HG03520 (cell line): ENCODE measurements at regions not wholly inside any gene's neighbourhood (a gene's known extent, or its start where the extent isn't known, plus 50 kb on each side); places are given as distances from the start of the nearest gene placed in this dataset.
"Not testable (repeated sequence)": the region's sequence is repeated elsewhere in the genome, so short reads cannot be mapped to it uniquely, and the experiment has no call there.

Experiments
- ATAC-seq: cut with Tn5 transposase; IDR thresholded peaks from one replicate; pipeline ENCODE4 v1.9.1; 2021; ENCODE audit warnings: mild to moderate bottlenecking, moderate library complexity; ENCODE audit not compliant: unreplicated experiment

GRCh38 chr6:80789912-80790570 is 683.6 kb downstream of the BCKDHB start:
- ATAC-seq: no peak

DNA sequence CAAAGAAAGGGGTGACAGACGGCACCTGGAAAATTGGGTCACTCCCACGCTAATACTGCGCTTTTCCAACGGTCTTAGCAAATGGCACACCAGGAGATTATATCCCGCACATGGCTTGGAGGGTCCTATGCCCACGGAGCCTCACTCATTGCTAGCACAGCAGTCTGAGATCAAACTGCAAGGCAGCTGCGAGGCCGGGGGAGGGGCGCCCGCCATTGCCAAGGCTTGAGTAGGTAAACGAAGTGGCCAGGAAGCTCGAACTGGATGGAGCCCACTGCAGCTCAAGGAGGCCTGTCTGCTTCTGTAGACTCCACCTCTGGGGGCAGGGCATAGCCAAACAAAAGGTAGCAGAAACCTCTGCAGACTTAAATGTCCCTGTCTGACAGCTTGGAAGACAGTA is 676.8 kb downstream of the BCKDHB start:
- not testable (repeated sequence) for ATAC-seq

DNA sequence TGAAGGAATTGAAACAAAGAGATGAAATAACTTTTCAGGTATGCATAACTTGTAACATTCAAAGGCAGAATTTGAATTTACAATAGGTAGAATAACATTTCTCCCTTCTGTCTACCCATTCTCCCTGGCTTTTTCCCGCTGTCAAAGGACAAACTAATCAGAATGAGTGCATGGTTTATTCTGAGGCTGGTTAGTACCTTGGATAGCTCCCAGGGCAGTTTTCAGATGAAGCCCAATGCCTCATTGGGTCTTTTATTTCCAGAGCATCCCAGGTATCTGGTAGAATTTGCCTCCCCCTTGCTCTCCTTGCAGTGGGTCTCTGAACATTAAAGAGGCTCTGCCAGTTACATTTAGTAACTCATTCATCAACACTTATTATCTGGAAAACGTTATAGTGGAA is 665.5 kb downstream of the BCKDHB start:
- no peak for ATAC-seq

DNA sequence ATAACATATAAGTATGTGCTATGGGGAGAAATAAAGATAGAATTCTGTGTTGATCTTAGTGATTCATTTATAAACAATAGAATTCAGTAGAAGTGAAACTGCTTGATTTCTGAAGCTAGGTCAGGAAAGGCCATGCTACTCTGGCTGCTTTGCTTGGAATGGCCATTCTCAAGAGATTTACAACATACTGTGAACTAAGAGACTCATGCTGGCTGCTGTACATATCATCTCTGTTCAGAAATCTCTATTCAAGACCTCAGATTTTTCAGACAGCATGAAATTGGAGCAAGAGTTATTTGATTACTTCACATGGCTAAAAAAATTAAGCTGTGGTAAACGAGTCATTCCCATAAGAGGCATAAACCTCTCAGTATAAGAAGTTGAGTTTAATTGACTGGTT is 662.6 kb downstream of the BCKDHB start:
- no peak for ATAC-seq

GRCh38 chr6:80767808-80768207 is 661.3 kb downstream of the BCKDHB start:
- ATAC-seq: no peak

DNA sequence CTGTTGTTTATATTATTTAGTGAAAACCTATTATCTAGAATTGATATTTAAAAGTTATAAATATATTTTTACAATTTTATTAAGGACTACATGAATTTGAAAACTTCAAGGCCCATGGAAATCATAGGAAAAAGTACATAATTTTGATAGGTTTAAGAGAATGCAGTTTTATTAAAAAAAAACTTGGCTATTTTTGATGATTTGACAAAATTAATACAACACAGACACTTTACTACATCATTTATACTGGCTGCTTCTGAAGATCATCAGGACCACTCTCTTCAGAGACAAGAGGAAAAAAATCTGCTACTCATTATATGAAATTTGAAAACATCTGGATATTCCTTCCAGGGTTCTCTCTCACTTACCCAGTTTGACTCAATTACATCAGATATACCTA is 637.7 kb downstream of the BCKDHB start:
- no peak for ATAC-seq

GRCh38 chr6:80742481-80742880 is 636.0 kb downstream of the BCKDHB start:
- ATAC-seq: no peak

- no peak for ATAC-seq
Measured at GRCh38 chr6:80733641-80734040, 627.2 kb downstream of the BCKDHB start.

DNA sequence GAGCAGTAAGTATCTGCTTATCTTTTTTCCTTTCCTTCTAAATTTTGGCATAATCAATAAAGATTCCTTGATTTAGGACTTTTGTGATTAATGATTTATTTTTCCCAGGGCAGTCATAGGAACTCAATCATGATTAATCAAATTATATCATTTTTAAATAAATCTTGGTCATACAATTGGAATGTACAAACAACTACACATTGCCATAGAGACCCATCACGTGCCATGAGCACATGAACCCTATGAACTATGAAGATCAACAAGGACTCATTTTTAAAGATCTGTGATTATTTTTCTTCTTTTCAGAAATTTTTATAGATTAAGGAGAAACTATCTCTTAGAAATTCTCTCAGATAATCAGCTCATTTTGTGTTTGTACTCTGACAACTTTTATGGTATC is 622.4 kb downstream of the BCKDHB start:
- no peak for ATAC-seq

- no peak for ATAC-seq
Measured at GRCh38 chr6:80728101-80728750, 621.8 kb downstream of the BCKDHB start.

GRCh38 chr6:80725156-80725930 is 618.9 kb downstream of the BCKDHB start:
- no peak for ATAC-seq

DNA sequence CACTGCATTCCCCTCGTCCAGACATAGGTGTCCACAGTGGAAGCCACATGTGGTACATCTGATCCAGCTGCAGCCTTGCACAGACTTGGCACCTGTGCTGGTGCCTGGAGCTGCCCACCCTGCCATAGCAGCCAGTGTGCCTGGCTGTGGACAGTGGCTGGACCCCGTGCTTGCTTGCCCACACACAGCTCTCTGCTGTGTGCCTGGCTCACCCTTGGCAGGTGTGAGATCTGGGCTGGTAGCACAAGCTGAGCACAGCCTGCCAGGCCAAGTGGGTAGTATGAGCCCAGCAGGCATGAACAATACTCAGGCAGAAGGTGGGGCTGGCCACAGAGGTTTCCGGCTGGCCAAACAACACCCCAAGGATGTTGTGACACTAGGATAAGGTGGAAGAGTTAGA is 614.4 kb downstream of the BCKDHB start:
- ATAC-seq: no peak

DNA sequence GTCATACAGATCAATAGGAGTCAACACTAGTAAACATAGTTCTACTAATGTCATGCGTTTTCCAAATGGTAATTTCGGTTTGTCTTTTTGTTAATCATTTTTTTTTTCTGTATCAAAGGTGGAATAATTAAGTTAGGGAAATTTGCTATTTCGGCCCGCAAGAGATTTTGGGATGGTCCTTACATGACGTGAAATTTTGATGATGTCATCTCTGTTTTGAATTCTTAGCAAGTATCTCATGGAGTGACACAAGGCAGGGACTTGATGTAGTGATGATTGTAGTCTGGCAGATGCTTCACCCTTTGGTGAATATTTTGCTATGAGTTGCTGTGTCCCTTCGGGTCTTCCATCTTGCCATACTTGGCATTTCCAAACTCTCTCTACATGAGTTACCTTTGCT is 608.0 kb downstream of the BCKDHB start:
- ATAC-seq: no peak

DNA sequence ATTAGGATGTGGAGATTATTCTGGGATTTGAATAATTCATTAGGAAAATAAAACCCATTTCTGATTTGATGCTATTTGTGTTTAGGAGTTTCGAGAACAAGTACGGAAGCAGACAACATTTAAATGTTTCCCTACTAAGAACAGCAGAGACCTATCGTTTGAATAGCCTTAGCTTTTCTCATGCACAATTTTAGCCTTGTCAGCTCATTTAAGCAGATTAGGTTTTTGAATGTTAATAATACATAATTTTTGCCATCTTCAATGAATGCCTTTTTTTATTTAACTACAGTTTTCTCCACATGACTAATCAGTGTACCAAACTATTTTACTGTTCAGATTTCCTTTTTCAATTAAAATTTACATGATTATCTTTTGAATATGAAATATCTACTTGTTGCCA is 592.0 kb downstream of the BCKDHB start:
- ATAC-seq: no peak

- ATAC-seq: no peak
Measured at GRCh38 chr6:80696268-80696667, 589.8 kb downstream of the BCKDHB start.

- ATAC-seq: no peak
Measured at GRCh38 chr6:80690551-80691131, 584.2 kb downstream of the BCKDHB start.

GRCh38 chr6:80689716-80690395 is 583.4 kb downstream of the BCKDHB start:
- no peak for ATAC-seq

DNA sequence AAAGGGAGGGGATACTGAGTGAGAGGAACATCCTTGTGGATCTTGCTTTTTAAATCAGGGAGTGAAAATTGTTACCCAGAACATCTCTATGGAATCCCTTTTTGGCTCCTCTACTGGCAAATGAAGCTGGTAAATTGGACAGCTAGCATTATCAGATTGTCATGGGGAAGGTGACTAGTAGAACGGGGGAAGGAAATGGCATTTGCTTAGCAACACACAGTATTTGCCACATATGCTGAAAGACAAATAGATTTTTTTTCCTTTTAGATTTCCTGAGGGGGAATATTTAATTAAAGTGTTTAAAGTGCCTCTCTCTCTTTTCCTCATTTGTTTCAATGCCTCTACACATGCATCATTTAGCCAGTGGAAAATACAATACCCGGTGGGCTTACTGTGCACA is 573.5 kb downstream of the BCKDHB start:
- ATAC-seq: no peak

GRCh38 chr6:80676386-80676785 is 569.9 kb downstream of the BCKDHB start:
- ATAC-seq: no peak

- ATAC-seq: no peak
Measured at GRCh38 chr6:80674669-80675068, 568.2 kb downstream of the BCKDHB start.

DNA sequence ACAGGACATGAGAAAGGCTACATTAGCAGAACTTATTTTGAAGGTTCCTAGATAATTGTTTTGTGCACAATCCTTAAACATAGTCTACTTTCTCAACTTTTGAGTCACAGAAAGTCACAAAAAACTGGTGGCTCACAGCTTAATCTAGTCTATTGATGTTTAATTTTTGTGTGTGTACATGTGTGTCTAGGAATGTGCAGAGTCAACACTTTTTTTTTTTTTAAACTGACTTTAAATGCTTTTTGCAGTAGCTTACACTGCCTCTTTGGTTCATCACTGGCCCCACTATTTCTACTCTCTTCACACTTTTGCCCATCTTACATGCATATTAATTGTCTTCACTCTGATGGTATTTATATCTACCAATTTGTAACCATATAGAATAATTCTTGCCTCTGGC is 566.9 kb downstream of the BCKDHB start:
- no peak for ATAC-seq
